OCI-M1 (cell line): ENCODE measurements at regions not wholly inside any gene's neighbourhood (a gene's known extent, or its start where the extent isn't known, plus 50 kb on each side); places are given as distances from the start of the nearest gene placed in this dataset.
"Not testable (repeated sequence)": the region's sequence is repeated elsewhere in the genome, so short reads cannot be mapped to it uniquely, and the experiment has no call there.

Experiments
- DNase-seq: peaks from one replicate; lab custom pipeline; 2025; lab: John Stamatoyannopoulos, UW

DNA sequence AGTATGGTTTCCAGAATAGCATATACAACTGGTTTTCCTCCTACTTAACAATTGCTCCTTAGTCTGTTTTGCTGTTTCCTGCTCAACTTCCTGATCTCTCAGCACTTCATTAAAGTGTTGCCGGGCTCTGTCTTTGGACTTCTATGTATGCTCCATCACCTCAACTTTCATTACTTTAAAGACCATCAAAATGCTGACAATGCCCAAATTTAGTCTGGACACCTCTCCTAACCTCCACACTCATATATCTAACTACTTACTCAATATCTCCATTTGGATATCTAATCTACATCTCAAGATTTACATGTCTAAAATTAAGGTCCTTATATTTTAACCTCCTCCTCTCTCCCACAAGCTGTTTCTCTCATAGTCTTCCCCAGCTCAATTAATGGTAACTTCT lies 54.4 kb upstream of the LGR5 start:
- DNase-seq: no peak

DNA sequence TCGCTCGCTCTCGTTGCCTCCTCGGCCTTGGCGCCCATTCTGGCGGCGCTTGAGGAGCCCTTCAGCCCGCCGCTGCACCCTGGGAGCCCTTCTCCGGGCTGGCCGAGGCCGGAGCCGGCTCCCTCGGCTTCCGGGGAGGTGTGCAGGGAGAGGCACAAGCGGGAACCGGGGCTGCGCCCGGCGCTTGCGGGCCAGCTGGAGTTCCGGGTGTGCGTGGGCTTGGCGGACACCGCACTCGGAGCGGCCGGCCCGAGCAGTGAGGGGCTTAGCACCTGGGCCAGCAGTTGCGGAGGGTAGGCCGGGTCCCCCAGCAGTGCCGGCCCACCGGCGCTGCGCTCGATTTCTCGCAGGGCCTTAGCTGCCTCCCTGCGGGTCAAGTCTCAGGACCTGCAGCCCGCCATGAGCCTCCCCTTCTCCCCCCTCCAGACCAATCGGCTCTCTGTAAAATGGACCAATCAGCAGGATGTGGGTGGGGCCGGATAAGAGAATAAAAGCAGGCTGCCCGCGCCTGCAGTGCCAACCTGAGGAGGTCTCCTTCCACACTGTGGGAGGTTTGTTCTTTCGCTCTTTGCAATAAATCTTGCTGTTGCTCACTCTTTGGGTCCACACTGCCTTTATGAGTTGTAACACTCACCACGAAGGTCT lies 62.8 kb upstream of the LGR5 start:
- DNase-seq: not testable (repeated sequence)

GRCh38 chr12:71371122-71371521 lies 68.5 kb upstream of the LGR5 start:
- peak; percentile 86 for DNase-seq

DNA sequence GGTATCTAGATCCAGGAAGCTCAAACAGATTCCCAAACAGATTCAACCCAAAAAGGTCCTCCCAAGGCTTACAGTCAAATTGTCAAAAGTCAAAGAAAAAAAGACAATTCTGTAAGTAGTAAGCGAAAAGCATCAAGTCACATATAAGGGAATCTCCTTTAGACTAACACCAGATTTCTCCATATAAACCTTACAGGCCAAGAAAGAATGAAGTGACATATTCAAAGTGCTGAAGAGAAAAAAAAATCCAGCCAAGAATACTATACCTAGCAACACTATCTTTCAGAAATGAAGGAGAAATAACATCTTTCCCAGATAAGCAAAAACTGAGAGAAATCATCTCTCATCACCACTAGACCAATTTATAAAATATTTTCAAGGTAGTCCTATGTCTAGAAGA lies 79.6 kb upstream of the LGR5 start:
- no peak for DNase-seq

DNA sequence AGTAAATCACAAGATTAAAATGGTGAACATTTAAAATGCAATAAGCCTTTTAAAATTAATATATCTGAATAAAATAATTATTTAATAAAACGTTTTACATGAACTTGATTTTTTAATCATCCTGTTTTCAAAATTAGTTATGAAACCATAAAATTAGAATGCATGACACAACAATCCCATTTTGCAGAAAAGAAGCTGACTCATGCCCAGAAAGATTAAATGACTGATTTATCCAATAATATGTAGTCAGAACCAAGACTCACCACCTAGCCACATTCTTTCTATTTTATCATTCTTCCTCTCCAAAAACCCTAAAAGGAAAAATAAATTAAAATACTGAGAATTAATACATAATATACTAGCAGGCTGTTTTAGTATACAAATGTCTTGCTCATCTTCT lies 83.0 kb upstream of the LGR5 start:
- peak; percentile 28 for DNase-seq

- DNase-seq: peak; percentile 52
Measured at GRCh38 chr12:71354871-71355270, 84.7 kb upstream of the LGR5 start.

- no peak for DNase-seq
Measured at GRCh38 chr12:71353607-71354006, 86.0 kb upstream of the LGR5 start.

- no peak for DNase-seq
Measured at GRCh38 chr12:71349950-71350349, 89.6 kb upstream of the LGR5 start.

- DNase-seq: no peak
Measured at GRCh38 chr12:71338933-71339332, 100.7 kb upstream of the LGR5 start.

DNA sequence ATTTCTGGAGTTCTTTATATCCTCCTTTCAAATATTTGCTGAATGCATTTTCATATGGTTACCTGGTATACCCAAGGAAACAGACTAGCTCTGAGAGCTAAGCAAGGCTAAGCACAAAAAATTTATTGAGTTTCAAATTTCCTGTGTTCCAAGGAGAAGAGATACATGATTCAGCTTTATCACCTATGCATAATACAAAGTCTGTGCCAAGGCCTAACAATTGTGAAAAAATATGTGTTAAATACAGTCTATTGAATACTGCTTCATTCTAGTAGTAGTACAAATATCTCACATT lies 103.7 kb upstream of the LGR5 start:
- no peak for DNase-seq

GRCh38 chr12:71335151-71335962 lies 104.2 kb upstream of the LGR5 start:
- no peak for DNase-seq

- DNase-seq: peak; percentile 75
Measured at GRCh38 chr12:71333418-71333817, 106.2 kb upstream of the LGR5 start.

- DNase-seq: peak; percentile 47
Measured at GRCh38 chr12:71329956-71330355, 109.6 kb upstream of the LGR5 start.

- DNase-seq: peak; percentile 29
Measured at GRCh38 chr12:71321531-71321930, 118.1 kb upstream of the LGR5 start.

- peak; percentile 14 for DNase-seq
Measured at GRCh38 chr12:71321130-71321529, 118.5 kb upstream of the LGR5 start.

DNA sequence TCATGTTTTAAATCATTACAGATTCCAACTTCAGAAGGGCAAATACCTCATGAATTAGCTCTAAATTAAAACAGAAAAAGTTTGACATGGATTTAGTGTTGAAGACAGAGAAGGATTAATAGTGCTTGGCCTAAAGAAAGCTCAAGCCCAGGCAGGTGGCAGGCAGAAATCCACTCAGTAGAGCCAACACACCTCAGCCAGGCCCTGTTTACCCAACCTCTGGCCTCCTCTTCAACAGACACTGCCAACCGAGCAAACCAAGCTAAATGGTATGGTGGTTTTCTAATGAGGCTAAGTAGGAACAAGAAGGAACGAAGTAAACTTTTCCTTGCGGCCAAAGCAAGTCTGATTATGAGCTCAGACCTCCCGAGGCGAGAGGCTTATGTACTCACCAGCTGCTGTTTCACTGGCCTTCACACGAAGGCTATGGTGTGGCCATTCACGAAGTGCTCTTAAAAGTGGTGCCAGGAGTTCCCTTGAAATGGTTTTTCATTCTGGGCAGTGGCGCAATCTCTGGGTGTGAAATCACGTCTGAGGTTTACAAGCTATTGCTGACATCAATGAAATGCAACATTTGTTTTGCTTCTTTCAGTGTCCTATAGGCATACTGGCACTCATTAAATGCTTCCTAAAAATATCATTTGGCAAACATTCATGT lies 124.1 kb upstream of the LGR5 start:
- no peak for DNase-seq

- DNase-seq: no peak
Measured at GRCh38 chr12:71312768-71313403, 126.7 kb upstream of the LGR5 start.

- DNase-seq: not testable (repeated sequence)
Measured at GRCh38 chr12:71311611-71312010, 128.0 kb upstream of the LGR5 start.

DNA sequence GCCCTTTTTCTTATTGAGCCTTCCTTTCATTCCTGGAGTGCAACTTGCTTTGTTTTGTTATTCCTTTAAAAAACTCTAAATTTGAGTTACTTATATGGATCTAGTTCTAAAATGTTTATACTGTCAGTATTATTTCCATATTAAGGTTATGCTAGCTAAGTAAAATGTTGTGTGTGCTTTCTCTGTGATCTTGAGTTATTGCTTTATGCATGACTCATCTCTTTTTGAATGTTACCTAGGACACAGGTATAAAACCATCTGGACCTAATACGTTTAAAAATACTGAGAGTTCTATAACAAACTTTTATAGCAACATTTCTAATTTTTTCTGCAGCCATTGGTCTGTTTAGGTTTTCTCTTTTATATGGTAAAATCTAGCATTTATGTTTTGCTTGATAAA lies 132.8 kb upstream of the LGR5 start:
- DNase-seq: no peak

- no peak for DNase-seq
Measured at GRCh38 chr12:71304306-71304705, 135.3 kb upstream of the LGR5 start.

DNA sequence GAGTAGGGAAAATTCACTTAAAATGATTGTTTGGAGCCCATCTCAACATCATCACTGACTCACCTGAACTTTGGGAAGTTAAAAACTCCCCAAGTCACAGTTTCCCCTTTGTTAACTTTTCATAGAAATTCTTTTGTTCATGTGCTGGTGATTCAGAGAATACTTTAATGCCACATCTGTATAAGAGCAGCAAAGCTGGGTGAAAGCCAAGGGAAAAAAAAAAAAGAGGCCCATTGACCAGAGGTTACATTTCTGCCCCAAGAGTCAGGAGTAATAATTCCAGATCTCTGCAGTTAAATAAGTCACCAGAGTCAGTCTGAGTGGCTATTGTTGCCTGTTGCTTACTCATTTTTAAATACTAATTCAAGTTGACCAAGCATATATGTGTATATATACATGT lies 136.4 kb upstream of the LGR5 start:
- DNase-seq: peak; percentile 49

GRCh38 chr12:71300772-71301675 lies 138.6 kb upstream of the LGR5 start:
- DNase-seq: peak; percentile 88
